22Rv1 (cell line): ENCODE measurements at regions not wholly inside any gene's neighbourhood (a gene's known extent, or its start where the extent isn't known, plus 50 kb on each side); places are given as distances from the start of the nearest gene placed in this dataset.

Source experiments
- CTCF ChIP-seq: fragments of 450-650 bp; IDR thresholded peaks from 2 replicates; pipeline ENCODE4 v1.5.1; 2017; ENCODE audit warnings: mild to moderate bottlenecking
- ZFX ChIP-seq: fragments of 450-650 bp; IDR thresholded peaks from 2 replicates; pipeline ENCODE4 v1.6.1; 2017; ENCODE audit warnings: antibody characterized with exemption, borderline replicate concordance

GRCh38 chr12:107221913-107222312, 128.6 kb upstream of the CRY1 start:
- no peak for TF ChIP-seq CTCF
- no peak for TF ChIP-seq ZFX
